ENCODE measurements at regions not wholly inside any gene's neighbourhood (a gene's known extent, or its start where the extent isn't known, plus 50 kb on each side); places are given as distances from the start of the nearest gene placed in this dataset.

DNA sequence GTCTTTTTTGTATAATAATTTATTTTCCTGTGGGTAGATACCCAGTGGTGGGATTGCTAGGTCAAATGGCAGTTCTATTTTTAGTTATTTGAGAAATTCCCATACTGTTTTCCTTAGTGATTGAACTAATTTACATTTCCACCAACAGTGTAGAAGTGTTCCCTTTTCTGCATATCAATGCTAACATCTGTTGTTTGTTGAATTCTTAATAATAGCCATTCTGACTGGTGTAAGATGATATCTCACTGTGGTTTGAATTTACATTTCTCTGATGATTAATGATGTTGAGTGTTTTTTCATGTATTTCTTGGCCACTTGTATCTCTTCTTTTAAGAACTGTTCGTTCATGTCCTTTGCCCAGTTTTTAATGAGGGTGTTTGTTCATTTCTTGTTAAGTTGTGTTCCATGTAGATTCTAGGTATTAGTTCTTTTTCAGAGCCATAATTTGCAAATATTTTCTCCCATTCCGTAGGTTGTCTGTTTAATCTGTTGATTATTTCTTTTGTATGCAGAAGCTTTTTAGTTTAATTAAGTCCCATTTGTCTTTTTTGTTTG is 713.3 kb upstream of the EPHA6 start:
- no peak for DNase-seq
- in situ Hi-C loops (cut with MboI; ENCODE audit: low pct_unique_long_range_greater_than_20kb, low sequenced_read_pairs): no loop called here

DNA sequence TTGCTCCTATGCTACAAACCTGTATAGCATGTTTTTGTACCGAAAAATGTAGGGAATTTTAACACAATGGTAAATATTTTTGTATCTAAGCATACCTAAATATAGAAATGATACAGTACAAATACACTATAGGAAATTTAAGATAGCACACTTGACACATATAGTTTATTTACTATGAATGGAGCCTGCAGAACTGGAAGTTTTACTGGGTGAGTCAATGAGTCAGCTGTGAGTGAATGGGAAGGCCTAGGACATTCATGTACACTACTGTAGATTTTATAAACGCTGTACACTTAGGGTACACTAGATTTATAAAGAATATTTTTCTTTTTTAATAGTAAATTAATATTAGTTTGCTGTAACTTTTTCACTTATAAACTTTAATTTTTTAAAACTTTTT is 707.7 kb upstream of the EPHA6 start:
- in situ Hi-C loops (cut with MboI; ENCODE audit: low pct_unique_long_range_greater_than_20kb, low sequenced_read_pairs): no loop called here
- no peak for DNase-seq
